Activated T-cell treated with anti-CD3 and anti-CD28 coated beads for 24 hours (primary cell): ENCODE measurements at regions not wholly inside any gene's neighbourhood (a gene's known extent, or its start where the extent isn't known, plus 50 kb on each side); places are given as distances from the start of the nearest gene placed in this dataset.

ENCODE experiments used
- DNase-seq: peaks from one replicate; pipeline ENCODE4 v3.0.0-alpha.2; 2020; ENCODE audit warnings: low read depth

- no peak for DNase-seq
Observed at GRCh38 chr10:28250782-28251181, 52.1 kb downstream of the MPP7 start.

DNA sequence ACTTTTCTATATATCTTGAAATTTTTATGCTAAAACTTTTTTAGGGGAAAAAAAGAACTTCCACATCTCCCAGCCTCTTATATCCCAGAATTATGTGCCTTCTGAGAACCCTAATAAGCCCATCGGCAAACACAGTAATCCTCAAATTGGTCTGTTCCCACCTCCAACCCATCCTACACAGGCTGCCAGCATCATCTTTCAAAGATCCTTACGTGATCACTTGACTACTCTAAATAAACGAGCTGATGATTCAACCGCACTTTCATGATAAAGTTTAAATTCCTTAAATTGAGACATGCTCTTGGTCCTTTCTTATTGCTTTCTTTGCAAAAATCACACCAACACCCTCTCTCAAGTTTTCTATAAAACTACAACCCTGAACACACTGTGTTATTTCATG is 52.5 kb downstream of the MPP7 start:
- DNase-seq, result no peak

DNA sequence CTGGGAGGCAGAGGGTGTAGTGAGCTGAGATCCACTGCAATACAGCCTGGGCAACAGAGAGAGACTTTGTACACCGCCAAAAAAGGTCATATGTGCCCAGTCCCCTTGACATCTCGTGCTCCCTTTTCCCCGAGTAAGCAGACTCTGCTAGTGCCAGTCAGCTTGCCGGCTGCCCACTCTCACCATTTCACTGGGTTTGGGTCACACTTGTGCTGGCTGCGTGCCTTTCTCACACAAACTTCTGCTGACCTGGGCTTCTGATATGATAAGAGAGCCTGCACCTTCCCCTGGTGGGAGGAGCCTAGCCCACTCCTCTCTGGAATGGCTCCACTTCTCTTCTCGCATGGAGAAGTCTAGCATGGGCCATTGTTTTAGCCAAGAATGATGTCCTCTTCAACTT is 53.4 kb downstream of the MPP7 start:
- DNase-seq, result no peak

DNA sequence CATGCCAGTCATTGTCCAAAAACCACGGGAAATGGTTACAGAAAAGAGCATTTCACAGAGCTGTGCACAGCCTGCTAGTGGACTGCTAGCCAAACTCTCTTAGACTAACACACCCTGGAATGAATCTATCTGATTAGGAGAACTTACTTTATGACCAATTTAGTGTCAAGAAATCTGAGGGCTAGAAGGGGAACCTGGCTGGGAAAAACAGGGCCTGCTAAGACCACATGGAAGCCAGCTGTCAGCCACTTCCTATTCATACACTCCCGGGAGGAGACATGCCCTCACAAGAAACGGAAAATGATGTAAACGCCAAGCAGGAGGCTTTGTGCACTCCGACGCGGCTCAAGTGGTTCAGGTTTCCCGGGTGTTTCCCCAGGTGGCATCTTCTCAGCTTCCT is 54.8 kb downstream of the MPP7 start:
- DNase-seq, result no peak

DNA sequence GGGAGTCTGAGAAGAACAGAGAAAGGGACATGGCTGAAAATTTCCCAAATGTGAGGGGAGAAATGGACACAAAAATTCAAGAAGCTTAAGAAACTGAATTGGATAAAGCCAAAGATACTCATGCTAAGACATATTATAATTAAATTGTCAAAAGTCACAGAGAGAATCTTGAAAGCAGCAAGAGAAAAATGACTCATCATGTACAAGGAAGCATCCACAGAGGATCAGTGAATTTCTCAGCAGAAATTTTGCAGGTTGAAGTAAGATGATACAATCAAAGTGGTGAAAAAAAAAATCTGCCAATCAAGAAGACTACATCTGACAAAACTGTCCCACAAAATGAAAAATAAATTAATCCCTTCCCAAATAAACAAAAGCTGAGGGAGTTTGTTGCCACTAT is 56.8 kb downstream of the MPP7 start:
- no peak for DNase-seq

DNA sequence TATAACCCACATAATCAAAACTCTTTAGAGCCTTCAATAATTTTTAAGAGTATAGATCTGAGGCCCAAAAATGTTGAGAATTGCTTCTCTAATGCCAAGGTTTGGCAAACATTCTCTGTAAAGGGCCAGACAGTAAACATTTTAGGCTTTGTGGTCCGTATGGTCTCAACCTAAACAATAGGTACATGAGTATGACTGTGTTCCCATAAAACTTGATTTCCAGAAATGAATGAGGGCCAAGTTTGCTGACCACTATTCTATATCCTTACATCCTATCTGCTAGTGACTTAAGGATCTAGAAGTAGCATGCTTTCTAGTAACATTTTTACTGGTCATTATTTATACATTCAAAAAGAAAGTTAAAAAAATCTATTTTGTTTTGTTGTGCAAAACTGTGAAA is 58.9 kb downstream of the MPP7 start:
- DNase-seq, result no peak

DNA sequence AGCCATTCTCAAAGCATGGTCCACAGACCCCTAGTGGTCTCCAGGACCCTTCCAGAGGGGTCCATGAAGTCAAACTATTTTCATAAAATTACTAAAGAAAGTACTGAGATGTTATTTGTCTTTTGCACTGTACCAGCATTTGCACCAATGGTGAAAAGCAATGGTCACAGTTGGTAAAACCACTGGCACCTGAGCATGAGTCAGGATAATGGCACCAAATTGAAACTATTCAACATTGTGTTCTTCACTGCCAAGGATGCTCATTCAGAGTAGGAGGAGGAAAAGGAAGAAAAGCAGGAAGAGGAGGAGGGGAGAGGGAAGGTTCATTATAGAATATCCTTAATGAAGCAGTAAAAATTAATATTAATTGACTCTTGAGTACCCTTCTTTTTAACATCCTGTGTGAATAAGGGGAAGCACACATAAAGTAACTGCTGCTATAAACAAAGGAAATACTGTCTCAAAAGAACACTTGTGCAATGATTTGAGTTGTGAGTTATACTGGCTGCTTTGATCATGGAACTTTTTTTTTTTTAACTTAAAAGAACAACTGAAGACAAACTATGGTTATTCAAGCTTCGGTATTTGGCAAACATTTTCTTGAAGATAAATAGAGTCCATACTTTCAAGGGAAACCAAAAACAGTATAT is 60.2 kb downstream of the MPP7 start:
- DNase-seq, result no peak

GRCh38 chr10:28241741-28242399 is 61.0 kb downstream of the MPP7 start:
- DNase-seq, result peak; percentile 11

DNA sequence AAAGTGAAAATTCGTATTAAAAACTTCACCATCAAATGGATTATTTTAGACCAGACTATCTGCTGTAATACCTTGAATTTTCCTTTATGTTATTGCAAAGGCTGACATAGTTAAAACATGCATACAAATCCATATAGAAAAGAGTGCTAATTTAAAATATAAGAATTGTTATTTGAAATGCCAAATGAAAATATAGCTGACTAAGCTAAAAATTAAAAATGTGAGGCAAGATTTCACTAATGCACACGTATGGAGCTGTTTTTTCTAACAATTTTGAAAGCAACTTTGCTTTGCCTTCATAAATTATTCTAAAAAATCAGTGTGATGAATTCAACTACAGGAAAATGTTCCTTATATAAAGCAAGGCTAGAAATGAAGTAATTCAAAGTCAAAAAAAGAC is 62.5 kb downstream of the MPP7 start:
- DNase-seq, result no peak

- DNase-seq, result no peak
Observed at GRCh38 chr10:28236591-28236990, 66.3 kb downstream of the MPP7 start.

GRCh38 chr10:28220811-28221210 is 82.1 kb downstream of the MPP7 start:
- DNase-seq, result no peak

- DNase-seq, result no peak
Observed at GRCh38 chr10:28219251-28219650, 83.6 kb downstream of the MPP7 start.

DNA sequence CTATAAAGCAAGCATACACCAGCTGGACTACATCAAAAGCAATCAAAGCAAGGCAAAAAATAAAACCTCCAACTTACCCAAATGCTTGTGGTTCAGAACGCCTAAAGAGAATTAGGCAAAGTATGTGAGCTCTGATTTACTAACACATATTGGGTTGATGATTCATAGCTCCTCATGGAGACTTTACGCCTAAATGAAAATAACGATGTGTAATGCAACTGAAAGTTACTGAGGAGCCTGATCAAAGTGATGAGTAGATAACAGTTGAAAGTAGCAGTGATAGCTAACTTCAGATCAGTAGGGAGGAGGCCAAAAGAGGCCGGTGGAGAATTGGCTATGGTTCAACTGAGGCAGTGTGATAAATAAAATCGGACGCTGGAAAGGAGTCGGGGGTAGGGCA is 85.0 kb downstream of the MPP7 start:
- DNase-seq, result no peak

DNA sequence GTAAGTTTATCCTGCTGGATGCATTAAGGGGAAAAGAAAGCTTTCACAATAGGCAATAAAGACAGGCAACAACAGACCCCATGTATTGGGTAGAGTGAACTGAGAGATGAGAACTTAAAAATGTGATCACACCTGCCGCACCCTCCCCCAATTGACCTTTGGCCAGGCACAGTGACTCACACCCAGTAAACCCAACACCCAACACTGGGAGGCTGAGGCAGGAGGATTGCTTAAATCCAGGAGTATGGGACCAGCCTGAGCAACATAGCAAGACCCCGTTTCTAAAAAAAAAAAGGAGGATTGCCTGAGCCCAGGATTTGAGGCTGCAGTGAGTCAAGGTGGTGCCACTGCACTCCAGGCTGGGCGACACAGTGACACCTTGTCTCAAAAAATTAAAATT is 86.9 kb downstream of the MPP7 start:
- no peak for DNase-seq

DNA sequence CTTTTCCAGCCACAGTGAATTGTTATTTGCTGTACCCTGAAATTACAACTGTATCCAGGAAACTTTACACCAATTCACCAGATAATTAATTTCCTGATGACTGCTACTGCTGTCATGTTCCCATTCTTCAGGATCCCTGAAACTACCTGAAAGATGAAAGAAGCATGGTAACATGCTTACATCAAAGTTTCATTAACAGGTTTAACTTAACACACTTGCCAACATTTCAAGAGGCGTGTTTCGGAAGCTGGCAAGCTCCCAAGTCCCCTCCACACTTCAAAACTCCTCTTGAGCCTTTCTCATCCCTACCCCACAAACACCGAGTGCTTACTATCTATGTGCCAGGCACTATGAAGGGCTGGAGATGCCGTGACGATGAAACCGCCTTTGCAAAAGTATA is 88.6 kb downstream of the MPP7 start:
- no peak for DNase-seq

DNA sequence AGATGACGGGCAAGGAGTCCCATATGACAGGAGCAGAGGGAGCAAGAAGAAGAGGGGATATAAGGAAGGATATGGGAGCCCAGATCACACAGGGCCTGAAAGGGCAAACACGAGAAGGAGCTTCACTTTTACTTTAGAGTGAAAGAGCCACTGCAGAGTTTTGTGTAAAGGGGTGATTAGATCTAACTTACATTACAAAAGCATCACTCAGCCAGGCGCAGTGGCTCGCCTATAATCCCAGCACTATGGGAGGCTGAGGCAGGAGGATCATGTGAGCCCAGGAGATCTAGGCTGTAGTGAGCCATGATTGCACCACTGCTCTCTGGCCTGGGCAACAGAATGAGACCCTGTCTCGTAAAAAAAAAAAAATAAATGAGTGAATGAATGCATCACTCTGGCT is 91.1 kb downstream of the MPP7 start:
- DNase-seq, result no peak

DNA sequence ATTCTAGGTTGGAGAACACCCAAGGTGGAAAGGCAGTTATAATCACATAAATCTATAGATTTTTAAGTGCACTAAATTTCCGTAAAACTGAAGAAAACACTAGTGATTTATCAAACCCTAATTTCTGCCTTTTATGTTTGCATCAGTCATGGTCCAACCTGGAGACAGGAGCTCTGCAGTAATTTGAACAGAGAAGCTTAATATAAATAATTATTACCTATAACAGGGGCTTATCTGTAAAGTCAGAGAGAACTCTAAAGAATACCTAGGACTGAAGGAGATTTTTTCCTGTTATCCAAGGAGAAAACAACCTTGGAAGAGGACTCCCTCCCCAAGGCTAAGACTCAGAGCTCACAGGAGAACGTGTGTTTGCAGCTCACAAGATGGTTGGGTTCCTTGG is 95.1 kb downstream of the MPP7 start:
- DNase-seq, result no peak

DNA sequence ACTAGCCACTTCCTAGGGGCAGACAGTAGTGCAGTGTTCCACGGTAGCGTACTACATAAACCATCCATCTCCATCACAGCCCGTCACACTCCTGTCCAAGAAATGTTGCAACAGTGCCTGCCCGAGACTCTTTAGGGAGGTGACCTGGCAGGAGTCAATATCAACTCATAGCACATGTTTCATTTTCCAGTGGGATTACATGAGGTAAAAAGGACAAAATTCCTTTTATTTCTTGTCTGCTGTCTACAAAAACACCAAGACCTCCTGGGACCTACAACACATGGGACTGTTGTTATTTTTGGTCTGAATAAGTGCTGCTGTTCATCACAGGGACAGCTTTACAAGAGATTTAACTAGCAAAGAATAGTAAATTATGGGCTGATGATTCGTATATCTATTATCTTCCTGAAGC is 99.9 kb downstream of the MPP7 start:
- DNase-seq, result no peak

DNA sequence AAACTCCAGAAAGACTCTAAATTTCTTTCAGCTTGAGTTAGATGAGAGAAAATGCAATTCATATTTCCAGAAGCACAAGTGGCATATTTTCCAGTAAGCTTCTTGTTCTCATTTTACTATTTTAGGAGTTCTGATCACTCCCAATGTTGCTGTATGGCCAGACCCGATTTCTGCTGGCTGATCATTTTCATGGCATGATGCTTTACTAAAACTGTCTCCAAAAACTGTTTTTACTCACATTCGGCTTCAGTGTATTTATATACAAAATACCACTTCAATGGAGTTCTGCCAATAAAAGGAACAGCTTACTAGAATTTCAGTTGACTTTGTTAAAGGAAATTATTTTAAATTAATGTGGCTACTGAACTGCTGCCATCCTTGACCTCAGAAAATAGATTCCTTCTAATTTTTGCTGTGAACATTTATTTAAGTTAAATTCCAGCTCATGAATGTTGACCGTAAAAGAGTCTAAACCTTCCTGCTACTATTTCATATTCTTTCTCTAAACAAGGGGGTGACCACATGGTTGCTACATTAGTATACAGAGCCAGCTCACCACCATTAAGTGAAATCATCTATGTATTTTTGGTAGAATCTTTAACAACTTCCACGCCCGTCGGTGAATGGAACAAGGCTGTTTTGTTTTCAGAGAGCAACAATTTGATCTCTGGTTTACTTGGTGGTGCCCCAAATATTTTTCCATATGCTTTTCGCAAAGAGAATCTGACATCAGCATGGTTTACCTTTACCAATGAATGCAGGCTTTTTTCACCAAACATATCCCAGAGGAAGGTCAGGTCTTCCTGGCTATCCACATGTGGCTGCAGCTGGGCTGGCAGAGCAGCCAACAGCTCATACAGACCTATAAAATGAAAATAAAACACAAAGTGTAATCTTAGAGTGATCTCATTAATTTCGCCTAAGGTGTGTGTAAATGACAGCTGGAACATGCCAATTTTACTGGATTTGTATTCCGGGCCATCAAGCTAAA is 101.2 kb downstream of the MPP7 start:
- DNase-seq, result no peak

DNA sequence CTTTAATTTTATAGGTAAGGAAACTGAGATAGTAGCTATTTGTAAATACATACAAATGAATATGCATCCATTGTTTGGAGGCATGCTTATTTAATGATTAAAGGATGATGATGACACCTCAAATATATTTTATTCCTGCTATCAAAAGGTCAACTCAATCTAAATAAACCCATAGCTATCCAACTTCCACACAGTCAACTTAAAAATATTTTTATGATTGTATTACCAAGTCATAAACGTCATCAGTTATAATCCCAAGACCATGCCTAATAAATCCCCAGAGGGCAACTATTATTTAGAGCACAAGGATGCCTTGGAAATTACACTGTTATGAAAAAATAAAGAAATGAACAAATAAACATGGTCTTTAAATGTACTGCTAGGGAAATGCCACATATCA is 102.1 kb downstream of the MPP7 start:
- no peak for DNase-seq

GRCh38 chr10:28199941-28200340 is 102.9 kb downstream of the MPP7 start:
- DNase-seq, result no peak

- no peak for DNase-seq
Observed at GRCh38 chr10:28190196-28190595, 112.7 kb downstream of the MPP7 start.

DNA sequence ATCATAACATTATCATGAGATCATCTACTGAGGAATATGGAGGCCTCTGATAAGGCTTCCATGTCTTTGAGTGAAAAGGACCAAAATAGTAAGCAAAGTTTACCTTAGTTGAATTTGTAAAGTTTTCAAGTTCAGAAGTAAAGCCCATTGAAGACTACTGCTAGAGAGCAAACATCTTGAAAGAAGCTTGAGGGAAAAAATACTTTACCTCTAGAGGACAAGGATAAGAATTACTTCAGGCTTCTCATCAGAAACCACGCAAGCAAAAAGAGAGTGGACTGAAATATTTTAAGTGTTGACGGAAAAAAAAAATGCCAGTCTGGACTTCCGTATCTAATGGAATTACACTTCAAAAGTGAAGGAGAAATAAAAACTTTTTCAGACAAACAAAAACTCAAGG is 114.3 kb downstream of the MPP7 start:
- DNase-seq, result no peak
